H1 (cell line): ENCODE measurements at regions not wholly inside any gene's neighbourhood (a gene's known extent, or its start where the extent isn't known, plus 50 kb on each side); places are given as distances from the start of the nearest gene placed in this dataset.

ENCODE experiments used
- BCL11A ChIP-seq, 2 experiments: IDR thresholded peaks; one replicate each; pipeline ENCODE4 v1.6.1; 2011; ENCODE audit warnings: low read depth in 2 of 2, low read length in 2 of 2, mild to moderate bottlenecking in 2 of 2
- CHD2 ChIP-seq: IDR thresholded peaks from 2 replicates; pipeline ENCODE4 v1.6.1; 2012; ENCODE audit warnings: low read length, improper control_type of control experiment
- CTBP2 ChIP-seq: IDR thresholded peaks from 2 replicates; pipeline ENCODE4 v1.7.0; 2011; ENCODE audit warnings: borderline replicate concordance, mild to moderate bottlenecking, moderate library complexity, mixed read lengths, low read length; ENCODE audit not compliant: insufficient read depth, insufficient read length
- E2F6 ChIP-seq: IDR thresholded peaks from 2 replicates; pipeline ENCODE4 v1.6.1; 2012; ENCODE audit warnings: inconsistent platforms
- RNF2 ChIP-seq: fragments of 200-900, 300-1000 bp; sonication (generic); IDR thresholded peaks from 2 replicates; pipeline ENCODE4 v1.7.1; 2016; ENCODE audit warnings: borderline replicate concordance, low read depth, mild to moderate bottlenecking, antibody characterized with exemption, low read length; ENCODE audit not compliant: poor library complexity, severe bottlenecking; ENCODE audit errors: missing control alignments

DNA sequence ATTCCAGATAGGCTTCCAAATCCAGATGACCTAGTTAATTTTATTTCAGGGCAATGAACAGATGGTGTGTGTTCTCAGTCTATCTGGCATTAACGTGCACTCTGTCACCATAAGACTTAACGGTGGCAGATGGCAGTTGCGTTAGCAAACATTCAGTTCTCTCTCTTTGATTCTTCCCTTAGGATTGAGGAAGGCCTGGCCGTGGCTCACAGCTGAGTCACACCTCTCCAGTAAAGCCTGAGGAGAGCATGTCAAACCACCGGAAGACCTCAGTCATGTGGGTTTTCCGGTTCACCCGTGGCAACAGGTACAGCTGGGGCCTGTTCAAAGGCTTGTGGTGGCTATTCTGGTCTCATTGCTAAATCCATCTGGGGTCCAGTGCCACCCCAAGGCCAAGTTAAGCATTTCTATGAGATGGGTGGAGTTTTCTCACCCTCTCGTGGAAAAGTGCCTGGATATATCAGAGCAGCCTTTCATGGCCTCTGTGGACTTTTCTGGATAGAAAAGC lies 545.1 kb upstream of the ATP2B1 start (continued):
- no peak for TF ChIP-seq E2F6
- no peak for TF ChIP-seq RNF2
- no peak for TF ChIP-seq CHD2
- TF ChIP-seq CTBP2, result no peak
- TF ChIP-seq BCL11A (IDR thresholded peaks at IDR 0.05; ENCODE audit: low read depth in 2 of 2, low read length in 2 of 2), result no peak
